Progenitor cell of endocrine pancreas (in vitro differentiated cells): ENCODE measurements at regions not wholly inside any gene's neighbourhood (a gene's known extent, or its start where the extent isn't known, plus 50 kb on each side); places are given as distances from the start of the nearest gene placed in this dataset.

Source experiments
- DNase-seq: peaks from one replicate; pipeline ENCODE4 v3.0.0; 2021; ENCODE audit warnings: low spot score; ENCODE audit not compliant: unreplicated experiment
- H3K27ac Mint-ChIP-seq: 2 replicates; pipeline ENCODE4 v1.8.0; 2021; ENCODE audit warnings: mild to moderate bottlenecking, moderate library complexity, mixed read lengths
- H3K27me3 Mint-ChIP-seq: 2 replicates; pipeline ENCODE4 v1.8.0; 2021; ENCODE audit warnings: mixed read lengths
- H3K36me3 Mint-ChIP-seq: 2 replicates; pipeline ENCODE4 v1.8.0; 2022; ENCODE audit warnings: mixed read lengths; ENCODE audit not compliant: insufficient read depth
- H3K4me1 Mint-ChIP-seq: 2 replicates; pipeline ENCODE4 v1.8.0; 2021; ENCODE audit warnings: low read depth, mixed read lengths
- H3K4me3 Mint-ChIP-seq: 2 replicates; pipeline ENCODE4 v1.8.0; 2021; ENCODE audit warnings: low read depth, mild to moderate bottlenecking, moderate library complexity, mixed read lengths
- H3K9me3 Mint-ChIP-seq: 2 replicates; pipeline ENCODE4 v1.8.0; 2021; ENCODE audit warnings: low read depth, mixed read lengths
- TF ChIP-seq, protein P1 (sequence below): fragments of 200-600 bp; sonication (generic); IDR thresholded peaks from one replicate; pipeline ENCODE4 v1.5.0; 2021; ENCODE audit warnings: antibody characterized with exemption, mild to moderate bottlenecking; ENCODE audit not compliant: unreplicated experiment

- Mint-ChIP-seq H3K36me3 (no peaks in the 10 kb centered on the region), H3K4me3 (no peak overlapping the region), H3K4me1 (no peaks in the 10 kb centered on the region), H3K27ac (no peak overlapping the region), H3K9me3 (no peaks in the 10 kb centered on the region), H3K27me3 (no peaks in the 10 kb centered on the region)
- no peak for DNase-seq
- TF ChIP-seq, protein P1, sequence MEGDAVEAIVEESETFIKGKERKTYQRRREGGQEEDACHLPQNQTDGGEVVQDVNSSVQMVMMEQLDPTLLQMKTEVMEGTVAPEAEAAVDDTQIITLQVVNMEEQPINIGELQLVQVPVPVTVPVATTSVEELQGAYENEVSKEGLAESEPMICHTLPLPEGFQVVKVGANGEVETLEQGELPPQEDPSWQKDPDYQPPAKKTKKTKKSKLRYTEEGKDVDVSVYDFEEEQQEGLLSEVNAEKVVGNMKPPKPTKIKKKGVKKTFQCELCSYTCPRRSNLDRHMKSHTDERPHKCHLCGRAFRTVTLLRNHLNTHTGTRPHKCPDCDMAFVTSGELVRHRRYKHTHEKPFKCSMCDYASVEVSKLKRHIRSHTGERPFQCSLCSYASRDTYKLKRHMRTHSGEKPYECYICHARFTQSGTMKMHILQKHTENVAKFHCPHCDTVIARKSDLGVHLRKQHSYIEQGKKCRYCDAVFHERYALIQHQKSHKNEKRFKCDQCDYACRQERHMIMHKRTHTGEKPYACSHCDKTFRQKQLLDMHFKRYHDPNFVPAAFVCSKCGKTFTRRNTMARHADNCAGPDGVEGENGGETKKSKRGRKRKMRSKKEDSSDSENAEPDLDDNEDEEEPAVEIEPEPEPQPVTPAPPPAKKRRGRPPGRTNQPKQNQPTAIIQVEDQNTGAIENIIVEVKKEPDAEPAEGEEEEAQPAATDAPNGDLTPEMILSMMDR, result no peak
Observed at GRCh38 chr16:13306161-13306995, 405.0 kb downstream of the SHISA9 start.

DNA sequence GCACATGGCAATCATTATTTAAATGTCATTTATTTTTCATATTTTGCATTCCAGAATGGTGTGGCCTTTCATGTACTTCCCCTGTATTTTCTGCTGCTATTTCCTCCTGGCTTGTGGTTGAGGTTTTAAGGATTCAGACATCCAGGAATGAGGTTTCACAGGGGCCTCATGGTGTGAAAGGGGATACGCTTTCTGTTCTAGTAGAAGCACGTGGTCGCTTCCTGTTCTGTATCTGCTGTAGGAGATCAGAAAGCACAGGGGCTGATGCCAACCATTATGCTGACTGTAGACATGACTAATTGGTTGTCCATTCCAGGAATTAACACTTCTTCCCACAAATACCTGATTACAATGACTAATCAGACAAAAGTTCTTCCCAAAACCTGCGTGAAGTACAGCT, 405.9 kb downstream of the SHISA9 start:
- Mint-ChIP-seq H3K27ac (no peak overlapping the region), H3K36me3 (no peaks in the 10 kb centered on the region), H3K9me3 (no peaks in the 10 kb centered on the region), H3K4me3 (no peak overlapping the region), H3K4me1 (no peaks in the 10 kb centered on the region), H3K27me3 (no peaks in the 10 kb centered on the region)
- TF ChIP-seq, protein P1, result no peak
- DNase-seq, result no peak

DNA sequence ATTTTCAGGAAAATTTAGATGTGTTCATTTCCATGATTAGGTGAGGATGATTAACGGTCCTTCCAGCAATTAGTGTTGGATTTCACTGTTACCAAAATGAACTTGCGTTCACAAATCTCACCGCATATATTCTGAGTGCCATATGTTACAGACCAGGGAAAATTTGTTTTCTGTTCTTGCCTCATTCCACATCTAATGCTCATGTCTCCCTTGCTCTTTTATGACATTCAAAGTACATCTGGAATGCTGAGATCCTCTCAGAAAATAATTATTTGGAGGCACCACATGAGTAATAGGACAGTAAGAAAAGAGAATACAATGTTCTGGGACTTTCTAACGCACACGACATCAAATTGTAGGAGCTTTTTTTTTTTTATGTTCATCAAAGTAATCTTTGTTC, 406.5 kb downstream of the SHISA9 start:
- Mint-ChIP-seq H3K27me3 (no peaks in the 10 kb centered on the region), H3K27ac (no peak overlapping the region), H3K4me3 (no peak overlapping the region), H3K9me3 (no peaks in the 10 kb centered on the region), H3K36me3 (no peaks in the 10 kb centered on the region), H3K4me1 (no peaks in the 10 kb centered on the region)
- no peak for DNase-seq
- TF ChIP-seq, protein P1, result no peak

GRCh38 chr16:13312063-13312462, 410.7 kb downstream of the SHISA9 start:
- no peaks in the 10 kb centered on the region for H3K4me1 Mint-ChIP-seq
- TF ChIP-seq, protein P1, result no peak
- no peaks in the 10 kb centered on the region for H3K9me3 Mint-ChIP-seq
- no peak for DNase-seq
- H3K27me3 Mint-ChIP-seq, result no peaks in the 10 kb centered on the region
- no peak overlapping the region for H3K27ac Mint-ChIP-seq
- no peaks in the 10 kb centered on the region for H3K36me3 Mint-ChIP-seq
- H3K4me3 Mint-ChIP-seq, result no peak overlapping the region

GRCh38 chr16:13313351-13313750, 412.0 kb downstream of the SHISA9 start:
- Mint-ChIP-seq H3K4me3 (no peak overlapping the region), H3K9me3 (no peaks in the 10 kb centered on the region), H3K27ac (no peak overlapping the region), H3K4me1 (no peaks in the 10 kb centered on the region), H3K36me3 (no peaks in the 10 kb centered on the region), H3K27me3 (no peaks in the 10 kb centered on the region)
- no peak for DNase-seq
- TF ChIP-seq, protein P1, result no peak
